ENCODE measurements at regions not wholly inside any gene's neighbourhood (a gene's known extent, or its start where the extent isn't known, plus 50 kb on each side); places are given as distances from the start of the nearest gene placed in this dataset.
"Not testable (repeated sequence)": the region's sequence is repeated elsewhere in the genome, so short reads cannot be mapped to it uniquely, and the experiment has no call there.

- Mint-ChIP-seq H3K36me3 (ENCODE audit: low read depth) (no peaks in the 10 kb centered on the region), H3K4me3 (no peak overlapping the region), H3K9me3 (ENCODE audit: insufficient read depth) (no peaks in the 10 kb centered on the region), H3K4me1 (ENCODE audit: low read depth) (no peaks in the 10 kb centered on the region), H3K27me3 (ENCODE audit: low read depth) (no peaks in the 10 kb centered on the region), H3K27ac (no peak overlapping the region)
- ATAC-seq (no peak), DNase-seq (no peak)
- POLR2A ChIA-PET, result no interaction called here
- CTCF ChIA-PET, result no interaction called here
Observed at GRCh38 chr6:94902974-94903628, 674.2 kb upstream of the MANEA start.

GRCh38 chr6:94899191-94899590 is 678.1 kb upstream of the MANEA start:
- CTCF ChIA-PET, result no interaction called here
- Mint-ChIP-seq H3K36me3 (ENCODE audit: low read depth) (no peaks in the 10 kb centered on the region), H3K4me3 (no peak overlapping the region), H3K27ac (no peak overlapping the region), H3K4me1 (ENCODE audit: low read depth) (no peaks in the 10 kb centered on the region), H3K9me3 (ENCODE audit: insufficient read depth) (no peaks in the 10 kb centered on the region), H3K27me3 (ENCODE audit: low read depth) (no peaks in the 10 kb centered on the region)
- ATAC-seq, result no peak
- POLR2A ChIA-PET, result no interaction called here
- no peak for DNase-seq

GRCh38 chr6:94894300-94894699 is 683.0 kb upstream of the MANEA start:
- H3K27ac Mint-ChIP-seq, result no peak overlapping the region
- CTCF ChIA-PET, result no interaction called here
- H3K4me3 Mint-ChIP-seq, result no peak overlapping the region
- no peaks in the 10 kb centered on the region for H3K4me1 Mint-ChIP-seq (ENCODE audit: low read depth)
- ATAC-seq, result no peak
- POLR2A ChIA-PET, result no interaction called here
- no peaks in the 10 kb centered on the region for H3K36me3 Mint-ChIP-seq (ENCODE audit: low read depth)
- no peak for DNase-seq
- H3K9me3 Mint-ChIP-seq (ENCODE audit: insufficient read depth), result no peaks in the 10 kb centered on the region
- no peaks in the 10 kb centered on the region for H3K27me3 Mint-ChIP-seq (ENCODE audit: low read depth)

DNA sequence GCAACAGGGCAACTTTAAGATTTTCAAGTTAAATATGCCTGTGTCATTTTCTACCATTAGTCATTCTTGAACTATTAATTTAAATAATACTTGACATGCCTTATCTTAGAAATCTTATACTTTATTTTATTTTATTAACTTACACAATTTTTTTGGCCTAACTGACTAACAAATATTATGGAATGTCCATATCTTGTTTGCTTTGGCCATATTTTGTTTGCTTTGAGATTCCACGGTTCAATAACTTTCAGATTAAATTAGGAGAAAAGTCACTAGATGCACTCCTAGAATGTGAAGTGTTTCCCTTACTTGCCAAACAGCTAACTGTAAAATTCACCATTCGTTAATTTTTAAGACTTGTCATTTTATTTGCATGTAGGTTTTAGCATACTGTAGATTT is 684.0 kb upstream of the MANEA start:
- Mint-ChIP-seq H3K9me3 (ENCODE audit: insufficient read depth) (no peaks in the 10 kb centered on the region), H3K4me3 (no peak overlapping the region), H3K4me1 (ENCODE audit: low read depth) (no peaks in the 10 kb centered on the region), H3K27me3 (ENCODE audit: low read depth) (no peaks in the 10 kb centered on the region), H3K27ac (no peak overlapping the region), H3K36me3 (ENCODE audit: low read depth) (no peaks in the 10 kb centered on the region)
- POLR2A ChIA-PET, result no interaction called here
- no peak for ATAC-seq
- CTCF ChIA-PET, result no interaction called here
- no peak for DNase-seq

DNA sequence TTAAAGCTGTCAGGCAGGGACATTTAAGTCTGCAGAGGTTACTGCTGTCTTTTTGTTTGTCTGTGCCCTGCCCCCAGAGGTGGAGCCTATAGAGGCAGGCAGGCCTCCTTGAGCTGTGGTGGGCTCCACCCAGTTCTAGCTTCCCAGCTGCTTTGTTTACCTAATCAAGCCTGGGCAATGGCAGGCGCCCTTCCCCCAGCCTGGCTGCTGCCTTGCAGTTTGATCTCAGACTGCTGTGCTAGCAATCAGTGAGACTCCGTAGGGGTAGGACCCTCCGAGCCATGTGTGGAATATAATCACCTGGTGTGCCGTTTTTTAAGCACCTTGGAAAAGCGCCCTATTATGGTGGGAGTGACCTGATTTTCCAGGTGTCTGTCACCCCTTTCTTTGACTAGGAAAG is 703.5 kb upstream of the MANEA start:
- POLR2A ChIA-PET; H3K27ac Mint-ChIP-seq; H3K4me3 Mint-ChIP-seq; H3K4me1 Mint-ChIP-seq (ENCODE audit: low read depth); H3K9me3 Mint-ChIP-seq (ENCODE audit: insufficient read depth); ATAC-seq; H3K36me3 Mint-ChIP-seq (ENCODE audit: low read depth); H3K27me3 Mint-ChIP-seq (ENCODE audit: low read depth); DNase-seq; CTCF ChIA-PET: not testable (repeated sequence)

DNA sequence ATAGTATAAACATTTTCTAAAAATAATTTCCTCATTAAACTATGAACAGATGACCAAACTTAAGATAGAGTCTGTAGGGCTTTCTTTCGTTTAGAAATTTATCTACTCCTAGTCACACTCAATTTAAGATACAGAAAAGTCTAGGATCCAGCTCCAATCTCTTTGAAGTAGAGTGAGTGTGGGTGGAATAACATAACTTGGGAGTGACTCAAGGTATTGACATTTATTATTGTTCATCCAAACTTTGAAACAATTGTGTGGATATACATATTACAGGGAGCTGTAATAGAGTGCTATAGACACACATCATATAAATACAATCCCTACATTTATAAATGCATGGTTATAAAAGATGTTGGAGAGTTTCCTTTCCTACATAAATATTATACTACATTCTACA is 715.2 kb upstream of the MANEA start:
- no peak for ATAC-seq

GRCh38 chr6:94859924-94860323 is 717.4 kb upstream of the MANEA start:
- ChIA-PET CTCF (no interaction called here), POLR2A (no interaction called here)
- DNase-seq (no peak), ATAC-seq (no peak)
- Mint-ChIP-seq H3K9me3 (ENCODE audit: insufficient read depth) (no peaks in the 10 kb centered on the region), H3K4me1 (ENCODE audit: low read depth) (no peaks in the 10 kb centered on the region), H3K27ac (no peak overlapping the region), H3K36me3 (ENCODE audit: low read depth) (no peaks in the 10 kb centered on the region), H3K27me3 (ENCODE audit: low read depth) (no peaks in the 10 kb centered on the region), H3K4me3 (no peak overlapping the region)

More for the DNA sequence above, 715.2 kb upstream of the MANEA start:
- H3K4me1 Mint-ChIP-seq (ENCODE audit: low read depth), result no peaks in the 10 kb centered on the region
- H3K36me3 Mint-ChIP-seq (ENCODE audit: low read depth), result no peaks in the 10 kb centered on the region
- H3K27ac Mint-ChIP-seq, result no peak overlapping the region
- H3K9me3 Mint-ChIP-seq (ENCODE audit: insufficient read depth), result no peaks in the 10 kb centered on the region
- H3K4me3 Mint-ChIP-seq, result no peak overlapping the region
- no peaks in the 10 kb centered on the region for H3K27me3 Mint-ChIP-seq (ENCODE audit: low read depth)
- CTCF ChIA-PET, result no interaction called here
- no peak for DNase-seq
- POLR2A ChIA-PET, result no interaction called here

DNA sequence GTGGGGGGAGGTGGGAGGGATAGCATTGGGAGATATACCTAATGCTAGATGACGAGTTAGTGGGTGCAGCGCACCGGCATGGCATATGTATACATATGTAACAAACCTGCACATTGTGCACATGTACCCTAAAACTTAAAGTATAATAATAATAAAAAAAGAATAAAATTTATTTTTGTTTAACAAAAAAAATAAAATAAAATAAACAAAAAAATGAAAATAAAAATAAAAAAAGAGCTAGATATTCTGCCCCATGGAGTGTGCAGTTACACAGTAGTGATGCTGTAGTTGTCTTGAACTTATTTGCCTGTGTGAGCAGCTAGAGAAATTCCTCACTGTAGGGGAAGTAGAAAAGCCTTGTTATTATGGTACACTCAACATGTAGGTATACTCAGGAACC is 720.3 kb upstream of the MANEA start:
- DNase-seq; CTCF ChIA-PET; H3K36me3 Mint-ChIP-seq (ENCODE audit: low read depth); H3K4me1 Mint-ChIP-seq (ENCODE audit: low read depth); POLR2A ChIA-PET; H3K27me3 Mint-ChIP-seq (ENCODE audit: low read depth); H3K9me3 Mint-ChIP-seq (ENCODE audit: insufficient read depth); H3K27ac Mint-ChIP-seq; H3K4me3 Mint-ChIP-seq; ATAC-seq: not testable (repeated sequence)

GRCh38 chr6:94851329-94851728 is 726.0 kb upstream of the MANEA start:
- POLR2A ChIA-PET; DNase-seq; H3K4me3 Mint-ChIP-seq; CTCF ChIA-PET; H3K27ac Mint-ChIP-seq; H3K9me3 Mint-ChIP-seq (ENCODE audit: insufficient read depth); H3K4me1 Mint-ChIP-seq (ENCODE audit: low read depth); ATAC-seq; H3K27me3 Mint-ChIP-seq (ENCODE audit: low read depth); H3K36me3 Mint-ChIP-seq (ENCODE audit: low read depth): not testable (repeated sequence)

DNA sequence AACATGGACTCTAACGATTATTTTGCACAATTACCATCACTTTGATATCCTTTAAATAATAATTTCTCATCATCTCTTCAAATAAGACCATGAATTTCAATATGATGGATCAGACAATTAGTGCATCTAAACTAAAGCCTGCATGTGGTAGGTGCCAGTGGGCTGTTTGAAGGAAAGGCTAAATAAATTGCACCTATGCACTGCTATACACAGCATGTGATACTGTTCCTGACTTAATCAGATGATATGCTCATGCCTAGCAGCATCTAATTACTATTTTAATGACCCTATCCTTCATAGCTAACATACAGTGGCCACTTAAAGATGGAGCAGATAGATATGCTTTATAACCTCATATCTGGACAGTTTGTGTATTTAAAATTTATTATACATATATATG is 731.6 kb upstream of the MANEA start:
- ATAC-seq, result no peak
- no peaks in the 10 kb centered on the region for H3K9me3 Mint-ChIP-seq (ENCODE audit: insufficient read depth)
- no peaks in the 10 kb centered on the region for H3K4me1 Mint-ChIP-seq (ENCODE audit: low read depth)
- H3K36me3 Mint-ChIP-seq (ENCODE audit: low read depth), result no peaks in the 10 kb centered on the region
- DNase-seq, result no peak
- POLR2A ChIA-PET, result no interaction called here
- CTCF ChIA-PET, result no interaction called here
- no peak overlapping the region for H3K4me3 Mint-ChIP-seq
- no peak overlapping the region for H3K27ac Mint-ChIP-seq
- no peaks in the 10 kb centered on the region for H3K27me3 Mint-ChIP-seq (ENCODE audit: low read depth)

DNA sequence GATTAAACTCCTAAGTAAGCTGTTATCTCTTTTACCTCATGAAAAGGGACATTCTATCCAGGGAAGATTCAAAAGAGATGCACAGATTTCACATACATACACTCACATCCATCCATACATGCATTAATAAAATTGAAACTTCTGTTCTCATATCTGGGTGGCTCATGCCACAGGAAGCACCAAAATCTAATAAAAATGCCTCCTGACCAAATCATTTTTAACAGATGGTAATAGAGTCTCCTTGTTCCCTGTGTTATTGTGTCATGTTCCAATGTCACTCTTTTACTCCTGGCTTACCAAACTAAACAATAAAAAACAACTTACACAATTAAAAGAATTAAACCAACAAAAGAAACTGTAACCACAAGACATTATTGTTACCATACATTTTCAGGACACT is 742.1 kb upstream of the MANEA start:
- Mint-ChIP-seq H3K36me3 (ENCODE audit: low read depth) (no peaks in the 10 kb centered on the region), H3K4me3 (no peak overlapping the region), H3K4me1 (ENCODE audit: low read depth) (no peaks in the 10 kb centered on the region), H3K9me3 (ENCODE audit: insufficient read depth) (no peaks in the 10 kb centered on the region), H3K27ac (no peak overlapping the region), H3K27me3 (ENCODE audit: low read depth) (no peaks in the 10 kb centered on the region)
- ATAC-seq (no peak), DNase-seq (no peak)
- ChIA-PET POLR2A (no interaction called here), CTCF (no interaction called here)

DNA sequence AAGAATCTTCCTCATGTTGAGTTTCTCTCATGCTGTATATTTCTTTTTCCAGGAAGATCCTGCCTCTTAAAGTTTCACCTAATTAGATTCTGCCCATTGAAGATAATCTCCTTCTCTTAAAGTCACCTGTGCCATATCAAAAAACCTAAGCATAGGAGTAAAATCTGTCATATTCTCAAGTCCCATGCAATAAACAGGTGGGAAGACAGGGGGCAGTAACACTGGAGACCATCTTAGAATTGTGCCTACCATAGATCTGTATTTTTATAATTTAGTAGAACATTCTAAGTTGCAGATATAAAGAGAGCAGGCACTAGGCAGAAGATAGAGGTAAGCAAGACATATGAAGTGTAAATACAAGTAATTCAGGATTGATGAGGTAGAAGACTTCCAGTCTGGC is 763.5 kb upstream of the MANEA start:
- ATAC-seq, result no peak
- DNase-seq, result no peak
- CTCF ChIA-PET, result no interaction called here

DNA sequence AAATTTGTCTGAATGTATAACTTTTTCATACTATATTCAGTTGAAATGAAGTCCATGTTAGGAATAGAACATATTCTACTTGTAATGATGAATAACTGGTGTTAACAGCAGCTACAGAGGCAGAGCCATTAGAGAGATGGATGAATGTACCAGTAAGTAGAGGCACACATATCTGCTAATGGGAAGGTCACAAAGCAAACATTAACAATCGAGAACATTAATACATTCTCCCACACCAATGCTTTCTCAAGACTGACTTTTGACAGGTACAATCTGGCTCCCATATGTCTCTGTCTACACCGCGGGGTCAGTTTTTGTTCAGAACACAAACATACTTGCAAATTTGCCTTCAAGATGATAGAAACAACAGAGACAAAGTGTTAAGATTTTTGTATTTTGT is 776.0 kb upstream of the MANEA start:
- Mint-ChIP-seq H3K4me1 (ENCODE audit: low read depth) (no peaks in the 10 kb centered on the region), H3K36me3 (ENCODE audit: low read depth) (no peaks in the 10 kb centered on the region), H3K27me3 (ENCODE audit: low read depth) (no peaks in the 10 kb centered on the region), H3K9me3 (ENCODE audit: insufficient read depth) (peaks cover 4% of the 10 kb centered on the region), H3K4me3 (no peak overlapping the region), H3K27ac (no peak overlapping the region)
- ChIA-PET CTCF (no interaction called here), POLR2A (no interaction called here)
- no peak for DNase-seq
- ATAC-seq, result no peak

More for the DNA sequence above, 763.5 kb upstream of the MANEA start:
- H3K27me3 Mint-ChIP-seq (ENCODE audit: low read depth), result no peaks in the 10 kb centered on the region
- POLR2A ChIA-PET, result no interaction called here
- no peak overlapping the region for H3K27ac Mint-ChIP-seq
- no peaks in the 10 kb centered on the region for H3K9me3 Mint-ChIP-seq (ENCODE audit: insufficient read depth)
- H3K36me3 Mint-ChIP-seq (ENCODE audit: low read depth), result no peaks in the 10 kb centered on the region
- no peak overlapping the region for H3K4me3 Mint-ChIP-seq
- no peaks in the 10 kb centered on the region for H3K4me1 Mint-ChIP-seq (ENCODE audit: low read depth)
